HCT116 (cell line): ENCODE measurements at regions not wholly inside any gene's neighbourhood (a gene's known extent, or its start where the extent isn't known, plus 50 kb on each side); places are given as distances from the start of the nearest gene placed in this dataset.

Source experiments
- ATAC-seq: fragments of 200-7000 bp; cut with Tn5 transposase; 2 replicates; pipeline ENCODE4 v1.9.1; 2020; ENCODE audit warnings: mild to moderate bottlenecking, moderate library complexity
- BruUV-seq: library from RNA; stranded (reverse); fragments of 400-500 nt; replicated peaks from 2 replicates; lab custom pipeline; 2021; lab: Mats Ljungman, UMichigan
- CTCF ChIA-PET: fragments of 300-600 bp; sonication (Branson Sonifier 250); formaldehyde crosslinking; loops from one replicate; lab custom pipeline; 2021; ENCODE audit warnings: antibody characterized with exemption; lab: Charles Lee
- POLR2A ChIA-PET: fragments of 300-600, 350-600 bp; sonication (Branson Sonifier 250); formaldehyde crosslinking; loops from one replicate; lab custom pipeline; 2021; ENCODE audit warnings: antibody characterized with exemption; lab: Charles Lee
- RAD21 ChIA-PET, 2 experiments: fragments of 300-600 bp; sonication (Branson Sonifier 250); formaldehyde crosslinking; loops; one replicate each; lab custom pipeline; 2023; ENCODE audit warnings: low total read pairs in 2 of 2; ENCODE audit not compliant: uncharacterized antibody in 2 of 2, unreplicated experiment in 2 of 2, low non-redundant PET in 1 of 2; lab: Charles Lee
- DNase-seq: peaks from one replicate; pipeline ENCODE4 v3.0.0-alpha.2; 2010; ENCODE audit warnings: low read depth, low spot score
- H2AFZ ChIP-seq: fragments of 200-600 bp; shearing (Covaris generic), sonication (generic); 2 replicates; pipeline ENCODE4 v1.6.1; 2017; ENCODE audit warnings: low read depth, mixed run types, mixed read lengths, antibody characterized with exemption, low read length; ENCODE audit not compliant: poor library complexity, severe bottlenecking
- H3K27ac ChIP-seq: 2 replicates; pipeline ENCODE4 v1.5.1; 2012; ENCODE audit warnings: low read depth, low read length
- H3K27me3 ChIP-seq: fragments of 200-600 bp; sonication (generic); 2 replicates; pipeline ENCODE4 v1.6.1; 2016; ENCODE audit warnings: mixed run types, low read length, mixed read lengths; ENCODE audit not compliant: insufficient read depth
- H3K36me3 ChIP-seq, 2 experiments: fragments of 200-500 bp in 1 of 2; fragments of 200-600 bp in 1 of 2; sonication (Bioruptor generic) in 1 of 2; sonication (generic) in 1 of 2; 2 replicates each; pipeline versions ENCODE4 v1.5.1 to v1.6.1; 2014 to 2016; ENCODE audit warnings: low read length in 2 of 2, inconsistent platforms in 1 of 2, mixed read lengths in 1 of 2, mixed run types in 1 of 2; ENCODE audit not compliant: insufficient read depth in 2 of 2, control insufficient read depth in 1 of 2
- H3K4me1 ChIP-seq, 2 experiments: fragments of 200-600 bp in 1 of 2; sonication (generic) in 1 of 2; 2 replicates each; pipeline versions ENCODE4 v1.5.1 to v1.6.1; 2012 to 2017; ENCODE audit warnings: low read length in 2 of 2, inconsistent platforms in 1 of 2, mild to moderate bottlenecking in 1 of 2, mixed read lengths in 1 of 2, mixed run types in 1 of 2, moderate library complexity in 1 of 2; ENCODE audit not compliant: insufficient read depth in 2 of 2, control insufficient read depth in 1 of 2
- H3K4me2 ChIP-seq: fragments of 200-600 bp; sonication (generic); 2 replicates; pipeline ENCODE4 v1.6.1; 2017; ENCODE audit warnings: mixed run types, low read length, mixed read lengths
- H3K4me3 ChIP-seq, 2 experiments: fragments of 200-600 bp in 1 of 2; sonication (generic) in 1 of 2; replicated peaks in 1 of 2; 2 replicates each; pipeline ENCODE4 v1.5.1; 2011 to 2016; ENCODE audit warnings: low read length in 2 of 2, control low read depth in 1 of 2, low read depth in 1 of 2, mild to moderate bottlenecking in 1 of 2, mixed read lengths in 1 of 2, mixed run types in 1 of 2
- H3K79me2 ChIP-seq: fragments of 200-600 bp; sonication (generic); 2 replicates; pipeline ENCODE4 v1.6.1; 2017; ENCODE audit warnings: mild to moderate bottlenecking, mixed run types, low read length, moderate library complexity, mixed read lengths; ENCODE audit not compliant: insufficient read depth
- H3K9ac ChIP-seq: fragments of 200-600 bp; sonication (generic); 2 replicates; pipeline ENCODE4 v1.6.1; 2016; ENCODE audit warnings: low read length, mixed read lengths
- H3K9me2 ChIP-seq: fragments of 200-600 bp; sonication (generic), shearing (Covaris generic); 2 replicates; pipeline ENCODE4 v1.6.1; 2017; ENCODE audit warnings: mixed run types, mild to moderate bottlenecking, moderate library complexity; ENCODE audit not compliant: insufficient read depth
- H3K9me3 ChIP-seq, 2 experiments: fragments of 200-500 bp in 1 of 2; fragments of 200-600 bp in 1 of 2; sonication (Bioruptor generic) in 1 of 2; sonication (generic) in 1 of 2; 2 replicates each; pipeline ENCODE4 v1.6.1; 2014 to 2017; ENCODE audit warnings: low read length in 2 of 2, mixed read lengths in 2 of 2, inconsistent platforms in 1 of 2, low read depth in 1 of 2, mild to moderate bottlenecking in 1 of 2, mixed run types in 1 of 2, moderate library complexity in 1 of 2; ENCODE audit not compliant: control insufficient read depth in 1 of 2, insufficient read depth in 1 of 2
- H4K20me1 ChIP-seq: fragments of 200-600 bp; sonication (generic), shearing (Covaris generic); 2 replicates; pipeline ENCODE4 v1.6.1; 2017; ENCODE audit warnings: mixed run types, mild to moderate bottlenecking, moderate library complexity; ENCODE audit not compliant: insufficient read depth
- CBX3 ChIP-seq: IDR thresholded peaks from 2 replicates; pipeline ENCODE4 v1.6.1; 2012; ENCODE audit warnings: low read depth
- CTCF ChIP-seq, 3 experiments: fragments of 200-600 bp in 1 of 3; sonication (generic) in 1 of 3; IDR thresholded peaks in 2 of 3; conservative IDR thresholded peaks in 1 of 3; 2 replicates each; pipeline ENCODE4 v1.5.1; 2012 to 2017; ENCODE audit warnings: low read depth in 2 of 3, low read length in 2 of 3, antibody characterized with exemption in 1 of 3, borderline replicate concordance in 1 of 3, control low read depth in 1 of 3, mild to moderate bottlenecking in 1 of 3, mixed read lengths in 1 of 3, mixed run types in 1 of 3, moderate library complexity in 1 of 3; ENCODE audit not compliant: insufficient read depth in 1 of 3
- EGR1 ChIP-seq: IDR thresholded peaks from 2 replicates; pipeline ENCODE4 v1.6.1; 2012; ENCODE audit warnings: low read depth
- FOSL1 ChIP-seq: IDR thresholded peaks from 2 replicates; pipeline ENCODE4 v1.6.1; 2012; ENCODE audit warnings: low read depth
- JUND ChIP-seq: IDR thresholded peaks from 2 replicates; pipeline ENCODE4 v1.6.1; 2012
- POLR2A ChIP-seq: IDR thresholded peaks from 2 replicates; pipeline ENCODE4 v1.7.0; 2011; ENCODE audit warnings: borderline replicate concordance; ENCODE audit not compliant: insufficient read depth, insufficient read length; ENCODE audit errors: extremely low read depth
- POLR2AphosphoS5 ChIP-seq: IDR thresholded peaks from 2 replicates; pipeline ENCODE4 v1.6.1; 2011; ENCODE audit warnings: mild to moderate bottlenecking, low read depth, low read length, moderate library complexity
- RAD21 ChIP-seq: IDR thresholded peaks from 2 replicates; pipeline ENCODE4 v1.6.1; 2012; ENCODE audit warnings: low read depth, mild to moderate bottlenecking
- SIN3A ChIP-seq: IDR thresholded peaks from 2 replicates; pipeline ENCODE4 v1.6.1; 2012; ENCODE audit warnings: low read depth
- SP1 ChIP-seq: IDR thresholded peaks from 2 replicates; pipeline ENCODE4 v1.6.1; 2012; ENCODE audit warnings: low read depth
- YY1 ChIP-seq: IDR thresholded peaks from 2 replicates; pipeline ENCODE4 v1.6.1; 2011; ENCODE audit warnings: low read length, low read depth, moderate library complexity, mild to moderate bottlenecking; ENCODE audit not compliant: insufficient replicate concordance; ENCODE audit errors: extremely low read depth
- ZBTB33 ChIP-seq: IDR thresholded peaks from 2 replicates; pipeline ENCODE4 v1.6.1; 2011; ENCODE audit warnings: mild to moderate bottlenecking, low read length, moderate library complexity; ENCODE audit not compliant: insufficient replicate concordance; ENCODE audit errors: extremely low read depth
- intact Hi-C: fragments of 100-400 bp; cut with micrococcal nuclease; formaldehyde crosslinking; loops from 2 replicates; pipeline ENCODE4 v1.10.0; 2022
- TF ChIP-seq, protein P1 (sequence below): IDR thresholded peaks from 2 replicates; pipeline ENCODE4 v1.6.1; 2012

- ChIA-PET CTCF (no interaction called here), POLR2A (no interaction called here)
Measured at GRCh38 chr20:7220755-7221154, 453.3 kb downstream of the BMP2 start.

DNA sequence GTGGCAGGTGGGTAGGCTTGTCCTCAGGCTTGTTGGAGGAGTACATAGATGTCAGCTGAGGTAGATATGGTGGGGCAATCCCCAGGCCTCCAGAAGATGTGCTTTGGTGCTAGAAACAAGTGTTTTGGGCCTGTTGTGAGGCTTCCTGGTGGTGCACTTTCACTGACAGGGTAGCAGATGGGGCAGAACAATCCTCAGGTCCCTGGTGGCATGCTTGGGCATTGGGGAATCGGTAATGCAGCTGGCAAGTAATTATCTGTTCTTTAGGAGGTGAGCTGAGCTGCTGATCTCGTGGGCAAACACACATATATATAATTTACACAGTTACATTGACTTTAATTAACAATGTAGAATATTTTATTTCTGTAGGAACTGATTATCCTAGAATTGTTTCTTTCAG lies 458.7 kb downstream of the BMP2 start:
- no peaks in the 10 kb centered on the region for H3K79me2 ChIP-seq
- H4K20me1 ChIP-seq, result no peaks in the 10 kb centered on the region
- H3K4me1 ChIP-seq, result no peaks in the 10 kb centered on the region
- no peak overlapping the region for H3K4me2 ChIP-seq
- H3K9me3 ChIP-seq, result peaks cover 6 to 10% of the 10 kb centered on the region in 2 experiments; a peak in 2 of 4 replicates
- no peaks in the 10 kb centered on the region for H3K9me2 ChIP-seq
- BruUV-seq, result no TSS peak
- DNase-seq, result no peak
- no peaks in the 10 kb centered on the region for H3K36me3 ChIP-seq
- intact Hi-C loops, result no loop called here
- CTCF ChIA-PET, result no interaction called here
- H3K27me3 ChIP-seq, result no peaks in the 10 kb centered on the region
- POLR2A ChIA-PET, result no interaction called here
- H3K27ac ChIP-seq, result no peak overlapping the region
- H2AFZ ChIP-seq, result no peak overlapping the region
- no peak for ATAC-seq
- no peak overlapping the region for H3K4me3 ChIP-seq
- H3K9ac ChIP-seq, result no peak overlapping the region
- RAD21 ChIA-PET, result no interaction called here
- TF ChIP-seq RAD21 (no peak), POLR2AphosphoS5 (no peak), SIN3A (no peak), FOSL1 (no peak), YY1 (no peak), CBX3 (no peak), EGR1 (no peak), SP1 (no peak), JUND (no peak), POLR2A (no peak), CTCF (IDR thresholded peaks at IDR 0.05 in 2 of 3, conservative IDR thresholded peaks at IDR 0.05 in 1 of 3; ENCODE audit: borderline replicate concordance in 1 of 3, insufficient read depth in 1 of 3, low read depth in 2 of 3, low read length in 2 of 3) (no peak)
- TF ChIP-seq, protein P1, sequence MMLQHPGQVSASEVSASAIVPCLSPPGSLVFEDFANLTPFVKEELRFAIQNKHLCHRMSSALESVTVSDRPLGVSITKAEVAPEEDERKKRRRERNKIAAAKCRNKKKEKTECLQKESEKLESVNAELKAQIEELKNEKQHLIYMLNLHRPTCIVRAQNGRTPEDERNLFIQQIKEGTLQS, result no peak

More at GRCh38 chr20:7220755-7221154, 453.3 kb downstream of the BMP2 start:
- TF ChIP-seq ZBTB33, result no peak
- H3K4me3 ChIP-seq, result no peak overlapping the region
- no peak overlapping the region for H2AFZ ChIP-seq
- H3K27ac ChIP-seq, result no peak overlapping the region
- DNase-seq (no peak), ATAC-seq (no peak)
- H3K4me1 ChIP-seq, result no peaks in the 10 kb centered on the region
- RAD21 ChIA-PET, result no interaction called here
- no peaks in the 10 kb centered on the region for H3K79me2 ChIP-seq
- no peak overlapping the region for H3K9ac ChIP-seq
- H3K9me3 ChIP-seq, result peaks cover 0 to 5% of the 10 kb centered on the region in 2 experiments; a peak in 2 of 4 replicates
- no peaks in the 10 kb centered on the region for H3K36me3 ChIP-seq
- H3K27me3 ChIP-seq, result no peaks in the 10 kb centered on the region
- H3K4me2 ChIP-seq, result no peak overlapping the region
- no TSS peak for BruUV-seq
- no peaks in the 10 kb centered on the region for H4K20me1 ChIP-seq
- H3K9me2 ChIP-seq, result no peaks in the 10 kb centered on the region
- intact Hi-C loops, result no loop called here
